ENCODE measurements at regions not wholly inside any gene's neighbourhood (a gene's known extent, or its start where the extent isn't known, plus 50 kb on each side); places are given as distances from the start of the nearest gene placed in this dataset.

DNA sequence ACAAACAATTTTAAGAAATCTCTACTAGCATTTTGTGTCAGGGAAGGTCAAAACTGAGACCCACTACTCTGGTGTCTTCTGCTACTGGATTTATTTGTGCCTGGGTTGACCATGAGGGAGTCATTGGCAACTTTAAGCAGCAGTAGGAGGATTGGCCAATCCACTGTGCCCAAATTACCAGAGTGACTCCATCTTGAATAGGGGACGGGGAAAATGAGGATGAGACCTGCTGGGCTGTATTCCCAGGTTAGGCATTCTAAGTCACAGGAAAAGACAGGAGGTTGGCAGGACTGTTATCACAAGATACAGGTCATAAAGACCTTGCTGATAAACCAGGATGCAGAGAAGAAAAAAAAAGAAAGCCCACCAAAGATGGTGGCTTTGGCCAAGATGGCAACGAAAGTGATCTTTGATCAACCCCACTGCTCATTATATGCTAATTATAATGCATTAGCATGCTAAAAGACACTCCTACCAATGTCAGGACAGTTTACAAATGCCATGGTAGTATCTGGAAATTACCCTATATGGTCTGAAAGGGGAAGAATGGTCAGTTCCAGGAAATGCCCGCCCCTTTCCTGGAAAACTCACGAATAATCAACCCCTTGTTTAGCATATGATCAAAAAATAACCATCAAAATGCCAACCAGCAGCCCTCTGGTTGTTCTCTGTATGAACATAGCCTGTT is 200.9 kb downstream of the LTN1 start (continued):
- TF ChIP-seq RREB1 (CRISPR knock-in tag; IDR thresholded peaks at IDR 0.05) (no peak), ZNF444 (CRISPR knock-in tag; IDR thresholded peaks at IDR 0.05) (peak; percentile 77; the same call in 1 of the 2 replicates), ZNF57 (CRISPR knock-in tag; IDR thresholded peaks at IDR 0.05) (0 out of 2 replicates have a peak, but pooled peaks have one; percentile 23)

DNA sequence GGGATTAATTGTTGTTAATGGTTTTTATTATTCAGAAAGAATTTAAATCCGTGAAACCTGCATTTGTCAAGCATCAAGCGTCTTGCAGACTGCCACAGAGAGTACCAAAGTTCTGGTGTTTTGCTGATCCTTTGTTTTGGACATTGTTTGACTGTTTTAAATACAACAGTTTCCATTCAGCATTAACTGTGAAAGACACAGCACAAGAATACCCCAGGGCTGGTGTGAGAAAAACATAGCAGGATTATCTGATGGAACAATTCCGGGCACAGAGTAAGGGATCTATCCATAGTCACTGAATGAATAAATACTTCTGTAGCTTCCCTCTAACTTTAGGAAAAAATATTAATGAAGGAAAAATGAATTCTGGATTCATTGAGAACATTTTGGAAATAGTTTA is 202.3 kb downstream of the LTN1 start:
- H3K4me2 ChIP-seq (ENCODE audit: insufficient read depth, low read length): no peak overlapping the region
- in situ Hi-C loops (cut with MboI) (no loop called here), intact Hi-C loops (cut with micrococcal nuclease) (no loop called here)
- no peak overlapping the region for H3K4me3 ChIP-seq
- H3K79me2 ChIP-seq (ENCODE audit: control insufficient read depth, insufficient read depth, low read length): no peaks in the 10 kb centered on the region
- no peaks in the 10 kb centered on the region; a peak in 1 of 5 replicates for H3K4me1 ChIP-seq (replicated peaks in 1 of 2; ENCODE audit: control insufficient read depth in 2 of 2, insufficient read depth in 2 of 2, low read length in 2 of 2)
- CTCF ChIA-PET (ENCODE audit: low intra/inter-chr PET ratio): no interaction called here
- FAIRE-seq (no peak), ATAC-seq (no peak), DNase-seq (ENCODE audit: extremely low read depth in 1 of 4, low spot score in 3 of 4) (no peak)
- POLR2A ChIA-PET: no interaction called here
- no peaks in the 10 kb centered on the region for H4K20me1 ChIP-seq (replicated peaks; ENCODE audit: control insufficient read depth, insufficient read depth, low read length)
- H3K27me3 ChIP-seq (ENCODE audit: control insufficient read depth in 2 of 2, insufficient read depth in 2 of 2, low read length in 2 of 2): no peaks in the 10 kb centered on the region
- WGBS (ENCODE audit: insufficient coverage, low coverage, missing lambda C conversion rate): 0% methylated on average over 3 of the region's 3 CpGs
- H3K27ac ChIP-seq (ENCODE audit: extremely low read depth, low read depth, low read length): no peak overlapping the region
- no TSS peak for BruUV-seq (replicated peaks)
- TF ChIP-seq MAZ (CRISPR knock-in tag; conservative IDR thresholded peaks at IDR 0.05 in 1 of 2, IDR thresholded peaks at IDR 0.05 in 1 of 2) (0 out of 4 replicates have a peak, but pooled peaks of 1 of the 2 experiments have one; percentile 27), ZNF77 (CRISPR knock-in tag; IDR thresholded peaks at IDR 0.05) (no peak)
- H3K9me1 ChIP-seq (ENCODE audit: control insufficient read depth, insufficient read depth, low read length): no peaks in the 10 kb centered on the region
- H2AFZ ChIP-seq (ENCODE audit: low read depth, low read length): no peak overlapping the region
- H3K9me3 ChIP-seq (replicated peaks; ENCODE audit: control insufficient read depth, insufficient read depth, low read depth, low read length): no peaks in the 10 kb centered on the region
- no peak overlapping the region for H3K9ac ChIP-seq (ENCODE audit: insufficient read depth in 1 of 2, low read depth in 2 of 2, low read length in 2 of 2)
- no peaks in the 10 kb centered on the region for H3K36me3 ChIP-seq (ENCODE audit: control insufficient read depth, insufficient read depth, low read length)
